ENCODE measurements at regions not wholly inside any gene's neighbourhood (a gene's known extent, or its start where the extent isn't known, plus 50 kb on each side); places are given as distances from the start of the nearest gene placed in this dataset.

DNA sequence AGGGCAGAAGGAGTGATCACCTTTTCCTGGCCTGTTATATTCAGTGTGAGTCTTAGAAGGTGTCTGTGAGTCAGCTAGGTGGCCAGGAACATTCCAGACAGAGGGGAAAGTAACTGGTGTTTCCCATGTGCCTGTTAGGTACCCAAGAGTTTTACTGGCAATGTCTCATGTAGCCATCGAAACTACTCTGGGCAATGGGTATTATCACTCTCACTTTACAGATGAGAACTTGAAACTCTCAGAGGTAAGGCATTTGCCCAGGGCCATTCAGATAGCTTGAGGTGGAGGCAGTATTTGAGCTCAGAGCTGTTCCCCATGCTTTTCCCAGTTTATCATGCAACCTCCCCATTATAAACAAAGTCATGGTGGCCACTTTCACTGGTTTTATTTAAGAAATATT is 80.4 kb upstream of the NHS start:
- no peak for TF ChIP-seq EZH2phosphoT487 (IDR thresholded peaks at IDR 0.05; ENCODE audit: low read depth, severe bottlenecking, unreplicated experiment)
- TF ChIP-seq, protein P1, sequence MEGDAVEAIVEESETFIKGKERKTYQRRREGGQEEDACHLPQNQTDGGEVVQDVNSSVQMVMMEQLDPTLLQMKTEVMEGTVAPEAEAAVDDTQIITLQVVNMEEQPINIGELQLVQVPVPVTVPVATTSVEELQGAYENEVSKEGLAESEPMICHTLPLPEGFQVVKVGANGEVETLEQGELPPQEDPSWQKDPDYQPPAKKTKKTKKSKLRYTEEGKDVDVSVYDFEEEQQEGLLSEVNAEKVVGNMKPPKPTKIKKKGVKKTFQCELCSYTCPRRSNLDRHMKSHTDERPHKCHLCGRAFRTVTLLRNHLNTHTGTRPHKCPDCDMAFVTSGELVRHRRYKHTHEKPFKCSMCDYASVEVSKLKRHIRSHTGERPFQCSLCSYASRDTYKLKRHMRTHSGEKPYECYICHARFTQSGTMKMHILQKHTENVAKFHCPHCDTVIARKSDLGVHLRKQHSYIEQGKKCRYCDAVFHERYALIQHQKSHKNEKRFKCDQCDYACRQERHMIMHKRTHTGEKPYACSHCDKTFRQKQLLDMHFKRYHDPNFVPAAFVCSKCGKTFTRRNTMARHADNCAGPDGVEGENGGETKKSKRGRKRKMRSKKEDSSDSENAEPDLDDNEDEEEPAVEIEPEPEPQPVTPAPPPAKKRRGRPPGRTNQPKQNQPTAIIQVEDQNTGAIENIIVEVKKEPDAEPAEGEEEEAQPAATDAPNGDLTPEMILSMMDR (IDR thresholded peaks at IDR 0.05; ENCODE audit: poor library complexity), result no peak

All from hepatocyte (in vitro differentiated cells).